ENCODE measurements at regions not wholly inside any gene's neighbourhood (a gene's known extent, or its start where the extent isn't known, plus 50 kb on each side); places are given as distances from the start of the nearest gene placed in this dataset.

- no peak for DNase-seq (ENCODE audit: low read depth in 1 of 2, low spot score in 1 of 2)
- Histone ChIP-seq H3K27ac (replicated peaks) (no peak overlapping the region), H3K27me3 (ENCODE audit: insufficient read depth, poor library complexity, severe bottlenecking) (no peaks in the 10 kb centered on the region), H3K4me3 (replicated peaks; ENCODE audit: insufficient read depth, low read length) (no peak overlapping the region)
- no peak for TF ChIP-seq GABPA (IDR thresholded peaks at IDR 0.05; ENCODE audit: low read depth)
- TF ChIP-seq REST (IDR thresholded peaks at IDR 0.05; ENCODE audit: insufficient replicate concordance, low read depth): no peak
- TF ChIP-seq CTCF (IDR thresholded peaks at IDR 0.05; ENCODE audit: insufficient read depth, low read length): no peak
- no peak for TF ChIP-seq POLR2AphosphoS5 (IDR thresholded peaks at IDR 0.05; ENCODE audit: low read depth)
- no peak for TF ChIP-seq SPI1 (IDR thresholded peaks at IDR 0.05; ENCODE audit: borderline replicate concordance, low read depth)
Observed at GRCh38 chr7:124681946-124682345, 83.6 kb downstream of the GPR37 start.

GRCh38 chr7:124680304-124680703 is 85.3 kb downstream of the GPR37 start:
- TF ChIP-seq REST (IDR thresholded peaks at IDR 0.05; ENCODE audit: insufficient replicate concordance, low read depth): no peak
- TF ChIP-seq CTCF (IDR thresholded peaks at IDR 0.05; ENCODE audit: insufficient read depth, low read length): no peak
- no peak for TF ChIP-seq POLR2AphosphoS5 (IDR thresholded peaks at IDR 0.05; ENCODE audit: low read depth)
- TF ChIP-seq SPI1 (IDR thresholded peaks at IDR 0.05; ENCODE audit: borderline replicate concordance, low read depth): no peak
- TF ChIP-seq GABPA (IDR thresholded peaks at IDR 0.05; ENCODE audit: low read depth): no peak
- no peaks in the 10 kb centered on the region for H3K27me3 ChIP-seq (ENCODE audit: insufficient read depth, poor library complexity, severe bottlenecking)
- no peak overlapping the region for H3K4me3 ChIP-seq (replicated peaks; ENCODE audit: insufficient read depth, low read length)
- H3K27ac ChIP-seq (replicated peaks): no peak overlapping the region
- DNase-seq (ENCODE audit: low read depth in 1 of 2, low spot score in 1 of 2): no peak

- DNase-seq (ENCODE audit: low read depth in 1 of 2, low spot score in 1 of 2): no peak
- H3K27me3 ChIP-seq (ENCODE audit: insufficient read depth, poor library complexity, severe bottlenecking): no peaks in the 10 kb centered on the region
- TF ChIP-seq GABPA (IDR thresholded peaks at IDR 0.05; ENCODE audit: low read depth): no peak
- no peak for TF ChIP-seq CTCF (IDR thresholded peaks at IDR 0.05; ENCODE audit: insufficient read depth, low read length)
- no peak for TF ChIP-seq POLR2AphosphoS5 (IDR thresholded peaks at IDR 0.05; ENCODE audit: low read depth)
- no peak for TF ChIP-seq REST (IDR thresholded peaks at IDR 0.05; ENCODE audit: insufficient replicate concordance, low read depth)
- TF ChIP-seq SPI1 (IDR thresholded peaks at IDR 0.05; ENCODE audit: borderline replicate concordance, low read depth): no peak
- H3K4me3 ChIP-seq (replicated peaks; ENCODE audit: insufficient read depth, low read length): no peak overlapping the region
- H3K27ac ChIP-seq (replicated peaks): no peak overlapping the region
Observed at GRCh38 chr7:124679586-124680225, 85.9 kb downstream of the GPR37 start.

Data from HL-60 (cell line).